Stimulated activated naive CD4-positive, alpha-beta T cell treated with Interleukin-2 at 50 U/mL for 16 hours (primary cell): ENCODE measurements at regions not wholly inside any gene's neighbourhood (a gene's known extent, or its start where the extent isn't known, plus 50 kb on each side); places are given as distances from the start of the nearest gene placed in this dataset.

Experiments
- DNase-seq: peaks from one replicate; lab custom pipeline; 2025; lab: John Stamatoyannopoulos, UW

DNA sequence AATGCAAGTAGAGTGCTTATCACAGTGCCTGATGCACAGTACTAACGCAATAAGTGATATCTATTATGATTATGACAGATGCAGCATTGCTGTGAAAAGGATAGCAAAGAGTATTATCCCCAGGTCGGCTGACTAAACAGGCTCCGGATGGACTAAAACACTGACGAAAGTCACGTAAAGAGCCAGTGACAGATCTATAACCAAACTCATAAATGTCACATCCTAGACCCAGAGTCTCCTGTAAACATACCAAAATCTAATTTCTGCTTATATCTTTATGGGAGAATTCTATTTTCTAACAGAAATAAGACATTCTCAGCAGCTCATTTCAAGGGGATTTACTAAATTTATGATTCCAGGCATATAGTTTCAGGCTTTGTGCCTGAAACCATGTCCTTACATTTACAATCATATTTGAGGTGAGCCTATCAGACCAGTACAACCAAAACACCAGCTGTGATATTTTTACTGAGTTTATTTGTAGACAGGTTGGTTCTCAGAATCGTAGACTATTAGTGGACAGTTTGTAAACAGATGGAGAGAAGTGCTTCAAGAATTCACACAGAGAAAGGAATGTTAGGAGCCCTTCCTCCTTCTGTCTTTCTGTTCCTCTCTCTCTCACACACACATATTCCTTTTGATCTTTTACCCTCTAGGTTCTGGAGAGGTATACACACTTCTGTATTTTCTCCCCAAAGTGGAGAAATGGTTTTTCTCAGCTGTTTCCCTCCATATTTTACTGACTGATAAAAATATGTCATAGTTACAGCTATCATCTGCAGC, 52.4 kb upstream of the WDR26 start:
- DNase-seq, result no peak

DNA sequence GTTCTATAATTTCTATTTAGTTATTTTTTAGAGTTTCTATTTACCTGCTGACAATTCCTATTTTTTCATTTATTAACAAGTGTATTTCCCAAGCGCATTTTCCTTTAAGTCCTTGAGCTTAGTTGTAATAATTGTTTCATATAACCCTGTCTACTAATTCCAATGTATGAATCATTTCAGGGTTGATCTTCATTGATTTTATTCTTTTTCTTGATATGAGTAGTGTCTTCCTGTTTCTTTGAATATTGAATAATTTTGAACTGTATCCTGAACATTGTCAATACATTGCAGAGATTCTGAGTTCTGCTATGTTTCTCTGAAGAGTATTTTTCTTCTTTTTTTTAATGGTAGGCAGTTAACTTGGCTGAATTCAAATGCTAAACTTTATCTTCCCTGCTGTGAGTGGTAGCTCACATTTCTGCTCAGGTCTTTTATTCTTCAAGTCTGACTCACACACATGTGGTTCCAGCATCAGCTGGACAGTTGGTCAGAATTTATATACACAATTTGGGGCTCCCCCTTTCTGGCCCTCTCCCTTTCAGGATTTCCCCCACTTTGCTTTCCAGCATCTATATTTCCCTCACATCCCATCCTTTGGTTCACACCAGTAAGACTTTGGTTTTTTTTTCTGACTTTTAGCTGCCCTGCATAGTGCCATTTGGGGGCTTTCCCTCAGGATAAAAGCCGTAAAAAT, 54.4 kb upstream of the WDR26 start:
- DNase-seq, result no peak

DNA sequence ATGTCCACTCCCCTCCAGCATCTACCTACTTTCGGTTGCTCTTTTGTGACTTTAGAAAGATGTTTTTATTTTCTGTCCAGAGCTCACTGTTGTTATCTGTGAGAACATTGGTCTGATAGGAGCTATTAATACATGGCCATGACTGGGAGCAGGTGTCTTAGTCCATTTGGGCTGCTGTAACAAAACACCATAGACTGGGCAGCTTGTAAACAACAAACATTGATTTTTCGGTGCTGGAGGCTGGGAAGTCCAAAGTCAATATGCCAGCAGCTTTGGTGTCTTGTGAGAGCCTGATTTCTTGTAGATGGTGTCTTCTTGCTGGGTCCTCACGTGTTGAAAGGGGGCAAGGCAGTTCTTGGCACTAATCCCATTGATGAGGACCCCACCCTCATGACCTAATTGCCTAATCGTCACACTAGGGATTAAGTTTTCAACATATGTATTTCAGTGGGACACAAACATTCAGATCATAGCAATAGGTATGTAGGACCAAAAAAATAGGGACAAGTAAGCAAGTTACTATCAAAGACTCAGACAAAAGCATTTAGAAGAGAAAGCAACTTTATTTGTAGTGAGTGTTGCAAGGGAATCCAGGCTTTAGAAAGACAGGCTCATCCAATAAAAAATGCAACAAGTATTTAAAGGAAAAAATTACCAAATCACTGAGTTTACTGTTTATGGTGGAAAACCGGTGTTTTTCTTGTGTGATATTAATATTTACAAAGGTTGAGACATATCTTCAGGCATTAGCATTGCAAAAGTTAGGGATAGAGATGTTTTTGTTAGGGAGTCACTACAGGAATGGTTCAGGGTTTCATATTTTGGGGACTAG, 55.2 kb upstream of the WDR26 start:
- no peak for DNase-seq

DNA sequence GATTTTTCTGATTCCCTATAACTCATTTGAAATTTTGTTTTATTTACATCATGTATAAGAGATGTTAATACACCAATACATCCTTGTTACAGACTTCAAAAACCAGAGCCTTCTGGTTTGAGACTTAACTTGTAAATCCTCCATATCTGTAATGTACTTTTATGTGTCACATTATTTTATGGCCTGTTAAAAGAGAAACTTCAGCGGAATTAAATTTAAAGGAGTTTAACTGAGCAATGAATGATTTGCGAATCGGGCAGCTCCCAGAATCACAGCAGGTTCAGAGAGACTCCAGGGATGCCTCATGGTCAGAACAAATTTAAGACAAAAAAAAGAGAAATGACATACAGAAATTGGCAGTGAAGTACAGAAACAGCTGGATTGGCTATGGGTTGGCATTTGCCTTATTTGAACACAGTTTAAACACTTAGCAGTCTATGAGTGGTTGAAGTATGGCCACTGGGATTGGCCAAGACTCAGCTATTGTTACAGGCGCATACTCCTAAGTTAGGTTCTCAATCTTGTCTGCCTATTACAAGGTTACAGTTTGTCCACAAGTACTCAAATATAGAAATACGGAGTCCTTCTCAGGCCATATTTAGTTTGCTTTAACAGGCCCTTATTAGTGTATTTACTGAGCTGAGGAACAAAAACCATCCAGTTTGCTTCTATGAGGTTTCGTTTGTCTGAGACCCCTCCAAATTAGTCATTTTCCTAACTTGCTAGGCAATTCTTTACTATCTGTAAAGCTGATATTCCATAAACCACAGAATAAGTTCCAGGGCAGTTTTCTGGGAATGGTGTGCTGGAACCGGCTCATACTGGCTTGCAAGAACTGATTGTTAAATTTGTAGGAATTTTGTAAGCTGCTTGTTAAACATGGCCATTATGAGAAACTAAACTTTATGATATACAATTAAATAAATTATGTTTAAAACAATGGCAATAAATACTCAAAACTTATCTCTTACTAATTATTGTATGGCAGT, 56.2 kb upstream of the WDR26 start:
- no peak for DNase-seq

DNA sequence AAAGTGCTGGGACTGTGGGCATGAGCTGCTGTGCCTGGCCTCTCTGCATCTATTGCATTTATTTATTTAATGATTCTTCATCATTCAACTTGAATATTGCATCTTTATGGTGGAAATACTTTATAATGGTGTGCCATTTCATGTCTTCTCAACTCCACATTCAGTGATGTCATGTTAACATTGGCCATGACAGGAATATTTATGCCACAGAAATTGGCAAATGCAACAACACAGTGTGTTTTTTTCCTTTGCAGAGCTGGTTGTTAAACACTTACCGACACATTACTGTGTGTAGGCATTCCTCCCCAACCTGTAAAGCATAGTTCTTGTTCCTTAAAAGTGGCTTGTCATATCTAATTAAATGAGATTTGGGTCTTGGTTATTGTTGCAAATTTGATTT, 57.4 kb upstream of the WDR26 start:
- no peak for DNase-seq

DNA sequence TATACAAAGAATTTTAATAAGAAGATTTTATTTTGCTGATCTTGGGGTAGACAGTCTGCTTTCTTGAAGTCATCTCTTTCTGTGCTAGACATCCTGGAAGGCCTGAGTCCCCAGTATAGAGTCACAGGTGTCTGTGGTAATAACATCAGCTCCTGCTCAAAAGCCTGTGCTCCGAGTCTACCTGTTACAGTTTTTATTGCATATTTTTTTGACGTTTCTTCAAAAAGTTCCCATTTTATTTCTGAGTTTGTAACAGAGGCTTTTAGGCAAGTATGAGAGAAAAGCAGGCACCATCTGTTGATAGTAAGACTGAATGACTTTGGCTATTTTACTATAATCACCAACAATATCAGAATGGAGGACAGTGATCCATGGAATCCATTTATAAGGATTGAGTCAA, 58.0 kb upstream of the WDR26 start:
- no peak for DNase-seq

DNA sequence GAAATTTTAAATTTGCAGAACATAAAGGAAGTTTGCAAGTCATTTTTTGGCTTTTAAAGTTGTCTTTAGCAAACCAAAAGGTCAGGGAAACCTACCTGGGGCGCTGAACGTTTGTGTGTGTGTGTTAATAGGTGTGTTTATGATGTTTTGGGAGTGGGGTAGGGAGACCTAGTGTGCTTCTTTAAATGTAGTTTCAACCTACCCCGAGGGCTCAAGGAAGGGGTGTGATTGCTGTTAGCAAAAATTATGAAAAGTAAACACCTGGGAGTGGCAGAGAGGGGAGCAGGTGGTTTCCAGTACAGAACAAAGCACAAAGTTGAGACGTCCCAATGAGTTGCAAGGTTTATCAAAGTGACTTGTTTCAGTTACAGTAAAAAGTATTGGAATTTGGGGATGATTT, 58.7 kb upstream of the WDR26 start:
- DNase-seq, result no peak

DNA sequence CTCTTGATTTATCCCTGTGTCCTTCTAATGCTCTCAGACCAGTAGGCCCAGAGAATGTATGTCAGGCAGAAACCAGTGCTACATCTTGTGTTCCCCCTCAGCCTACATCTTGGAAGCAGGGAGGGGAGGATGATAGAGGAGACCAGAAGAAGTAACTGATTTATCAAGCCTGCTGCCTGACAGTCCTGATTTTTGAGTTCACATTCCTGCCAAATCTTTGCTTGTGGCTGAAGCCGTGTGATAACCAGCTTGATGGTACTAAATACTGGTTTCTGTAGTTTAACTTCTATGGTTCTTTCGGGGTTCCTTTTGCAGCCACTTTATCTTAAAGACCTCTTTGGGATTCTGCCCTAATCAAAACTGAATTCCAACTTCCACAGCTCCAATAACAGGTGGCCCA, 59.7 kb upstream of the WDR26 start:
- DNase-seq, result no peak

DNA sequence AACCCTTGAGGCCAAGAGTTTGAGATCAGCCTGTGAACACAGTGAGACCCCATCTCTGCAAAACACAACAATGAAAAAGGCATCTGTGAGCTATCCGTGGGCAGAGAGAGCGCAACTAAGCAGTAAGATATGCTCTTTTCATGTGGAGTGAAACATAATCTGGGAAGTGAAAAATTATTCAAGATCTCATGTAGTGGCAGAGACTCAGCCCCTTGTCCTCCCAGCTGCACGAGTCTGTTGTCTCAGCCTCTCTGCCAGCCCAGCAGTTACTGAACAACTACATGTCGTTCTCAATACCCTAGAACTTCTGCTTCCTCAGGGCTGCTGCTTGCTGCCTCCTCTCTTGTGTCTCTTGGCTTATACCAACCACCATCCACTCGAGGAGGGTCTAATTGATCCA, 61.3 kb upstream of the WDR26 start:
- DNase-seq, result no peak

DNA sequence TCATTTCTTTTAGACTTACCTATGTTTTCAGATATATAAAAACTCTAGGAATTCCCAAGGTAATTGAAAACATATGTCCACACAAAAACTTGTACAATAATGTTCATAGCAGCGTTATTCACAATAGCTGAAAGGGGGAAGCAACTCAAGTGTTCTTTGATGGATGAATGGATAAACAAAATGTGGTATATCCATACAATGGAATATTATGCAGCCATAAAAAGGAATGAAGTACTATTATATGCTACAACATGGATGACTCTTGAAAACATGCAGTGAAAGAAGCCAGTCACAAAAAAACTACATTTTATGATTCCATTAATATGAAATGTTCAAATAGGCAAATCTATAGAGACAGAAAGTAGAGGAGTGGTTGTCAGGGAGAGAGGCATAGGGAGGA, 62.2 kb upstream of the WDR26 start:
- DNase-seq, result no peak

DNA sequence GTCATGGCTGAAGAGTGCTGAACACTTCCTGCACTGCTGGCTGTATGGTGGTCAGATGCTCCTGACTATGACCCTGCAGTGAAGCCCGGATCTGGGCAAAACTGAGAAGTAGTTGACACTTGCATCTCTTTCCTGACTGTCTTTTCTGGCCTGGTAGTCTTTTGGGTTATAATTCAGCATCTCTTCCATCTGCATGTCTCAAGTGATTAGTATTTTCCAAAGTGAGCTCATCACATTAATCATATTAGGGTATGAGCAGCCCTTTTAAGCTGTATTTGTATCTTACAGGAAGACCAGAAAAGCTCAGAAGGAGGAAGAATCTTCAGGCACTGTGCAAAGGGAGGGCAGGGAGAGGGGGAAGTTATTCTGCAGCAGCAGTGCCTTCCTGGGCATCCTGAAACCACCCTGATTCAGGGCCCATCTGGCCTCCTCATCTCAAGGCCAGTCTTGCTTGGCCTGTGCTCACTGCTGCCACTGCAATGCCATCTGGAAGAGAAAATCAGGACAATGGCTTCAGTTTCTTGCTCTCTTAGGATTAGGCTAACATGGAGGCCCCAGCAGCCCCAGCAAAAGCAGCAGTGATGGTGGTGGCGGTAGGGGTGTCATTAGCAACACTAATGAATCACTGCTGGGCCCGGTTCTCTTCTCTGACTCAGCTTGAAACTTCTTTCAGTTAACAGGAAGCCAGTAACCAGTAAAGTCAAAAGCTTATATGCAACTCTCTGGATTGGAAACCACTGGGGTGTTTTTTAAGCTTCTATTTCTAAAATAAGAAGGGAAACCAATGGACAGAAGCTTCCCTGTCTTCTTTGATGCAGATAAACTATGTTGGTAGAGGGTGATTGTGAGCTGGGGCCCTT, 63.3 kb upstream of the WDR26 start:
- DNase-seq, result peak; percentile 63

DNA sequence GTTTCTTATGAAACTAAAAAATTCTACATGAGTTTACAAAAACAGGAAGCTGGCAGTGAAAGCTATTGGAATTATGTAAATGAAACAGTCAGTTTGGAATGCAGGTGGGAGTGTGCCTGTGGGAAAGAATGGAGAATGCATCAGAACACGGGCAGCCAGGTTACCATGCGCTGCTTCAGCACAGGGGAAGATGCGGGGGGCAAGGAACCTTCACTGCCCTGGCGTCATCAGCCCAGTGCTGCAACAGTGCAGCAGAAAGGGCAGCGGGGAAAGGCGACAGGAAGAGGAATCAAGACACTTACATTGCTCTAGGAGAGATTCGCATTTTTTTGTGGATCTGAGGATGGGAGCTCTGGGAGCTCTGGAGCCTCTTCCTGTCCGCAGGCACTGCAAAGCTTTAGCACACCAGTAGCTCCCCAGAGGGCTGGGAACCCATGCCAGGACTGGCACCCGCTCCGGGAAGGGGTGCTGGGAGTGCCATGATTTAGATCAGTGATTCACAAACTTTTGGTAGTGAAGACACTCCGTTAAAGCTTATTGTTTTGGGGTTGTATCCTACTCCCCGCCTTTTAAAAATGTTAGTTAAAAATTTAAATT, 64.1 kb upstream of the WDR26 start:
- DNase-seq, result no peak

DNA sequence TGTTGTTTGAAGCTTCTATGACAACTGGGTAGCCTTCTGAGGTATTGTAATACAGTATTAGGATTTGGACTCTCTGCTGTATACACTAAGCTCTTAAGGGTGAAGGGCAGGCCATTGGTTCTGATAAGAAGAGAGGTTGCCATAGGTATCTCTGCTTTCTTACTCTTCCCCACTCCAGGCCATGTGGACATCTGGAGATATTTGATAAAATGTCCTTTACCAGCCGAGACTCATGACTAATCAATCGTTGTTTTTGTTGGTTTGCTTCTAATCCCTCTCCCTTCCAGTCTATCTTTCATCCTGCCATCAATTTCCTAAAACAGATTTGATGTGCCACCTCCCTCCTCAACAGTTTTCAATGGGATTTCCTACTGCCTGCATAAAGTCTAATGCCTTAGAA, 64.6 kb upstream of the WDR26 start:
- no peak for DNase-seq

DNA sequence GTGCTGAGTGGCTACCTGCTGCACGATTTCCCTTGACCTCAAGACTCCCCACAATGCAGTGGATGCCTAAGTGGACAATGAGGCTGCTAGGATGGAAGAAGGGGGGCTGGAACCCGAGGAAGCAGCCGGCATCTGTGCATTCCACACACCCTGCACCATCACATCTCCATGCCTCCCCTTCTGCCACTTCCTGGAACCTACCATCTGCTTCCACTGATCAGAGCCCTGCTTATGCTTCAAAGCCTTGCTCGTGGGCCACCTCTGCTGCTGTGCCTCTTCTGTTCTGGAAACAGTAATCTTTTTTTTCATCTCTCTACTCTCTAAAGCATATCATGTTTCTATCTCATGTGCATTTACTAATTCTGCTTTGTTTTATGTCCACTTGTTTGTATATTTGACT, 66.2 kb upstream of the WDR26 start:
- no peak for DNase-seq

DNA sequence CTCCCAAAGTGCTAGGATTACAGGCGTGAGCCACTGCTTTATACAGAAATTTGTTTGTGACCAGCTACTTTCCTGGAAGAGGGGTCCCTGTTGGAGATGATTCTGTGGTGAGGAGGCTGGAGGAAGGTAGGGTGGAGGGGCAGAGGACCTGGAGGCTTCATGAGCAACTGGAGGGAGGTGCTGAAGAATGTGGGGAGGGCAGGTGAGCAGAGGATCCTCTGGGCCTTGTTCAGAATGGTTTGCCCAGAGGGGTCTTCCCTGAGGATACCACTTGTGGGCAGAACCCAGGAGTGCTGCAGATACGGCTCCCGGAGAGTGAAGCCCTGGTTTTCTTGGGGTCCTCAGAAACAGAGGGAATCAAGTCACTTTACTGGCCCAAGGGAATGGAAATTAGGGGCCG, 67.2 kb upstream of the WDR26 start:
- no peak for DNase-seq

DNA sequence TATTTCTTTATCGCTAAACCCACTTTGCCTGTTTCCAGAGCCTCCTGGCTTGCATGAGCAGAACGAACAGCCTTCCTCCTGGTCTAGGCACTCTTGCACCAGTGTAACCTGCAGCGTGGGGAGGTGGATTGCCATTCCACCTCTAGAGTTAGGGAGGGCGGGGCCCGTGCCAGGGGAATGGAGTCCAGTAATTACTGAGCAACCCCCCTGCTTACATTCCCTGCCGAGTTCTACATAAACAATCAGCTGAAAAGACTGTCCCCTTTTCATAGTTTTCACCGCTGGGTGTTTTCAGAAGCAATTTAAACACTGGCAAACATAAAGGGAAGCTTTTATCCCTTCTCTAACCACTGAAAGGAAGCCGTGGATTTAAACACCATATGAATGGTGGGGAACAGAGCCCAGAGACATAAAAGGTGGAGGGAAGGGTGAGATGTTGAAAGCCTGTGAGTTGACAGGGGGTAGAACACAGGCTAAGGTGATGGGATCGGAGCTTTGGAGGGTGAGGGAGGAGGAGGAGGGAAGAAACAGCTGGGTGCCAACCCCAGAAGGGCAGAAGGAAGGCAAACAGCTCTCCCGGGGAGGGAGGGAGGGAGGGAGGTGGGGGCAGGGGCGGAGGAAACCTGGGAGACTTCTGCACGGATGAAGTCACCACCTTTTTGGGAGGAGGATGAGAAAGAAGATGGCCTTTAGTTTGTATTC, 68.0 kb upstream of the WDR26 start:
- DNase-seq, result no peak

DNA sequence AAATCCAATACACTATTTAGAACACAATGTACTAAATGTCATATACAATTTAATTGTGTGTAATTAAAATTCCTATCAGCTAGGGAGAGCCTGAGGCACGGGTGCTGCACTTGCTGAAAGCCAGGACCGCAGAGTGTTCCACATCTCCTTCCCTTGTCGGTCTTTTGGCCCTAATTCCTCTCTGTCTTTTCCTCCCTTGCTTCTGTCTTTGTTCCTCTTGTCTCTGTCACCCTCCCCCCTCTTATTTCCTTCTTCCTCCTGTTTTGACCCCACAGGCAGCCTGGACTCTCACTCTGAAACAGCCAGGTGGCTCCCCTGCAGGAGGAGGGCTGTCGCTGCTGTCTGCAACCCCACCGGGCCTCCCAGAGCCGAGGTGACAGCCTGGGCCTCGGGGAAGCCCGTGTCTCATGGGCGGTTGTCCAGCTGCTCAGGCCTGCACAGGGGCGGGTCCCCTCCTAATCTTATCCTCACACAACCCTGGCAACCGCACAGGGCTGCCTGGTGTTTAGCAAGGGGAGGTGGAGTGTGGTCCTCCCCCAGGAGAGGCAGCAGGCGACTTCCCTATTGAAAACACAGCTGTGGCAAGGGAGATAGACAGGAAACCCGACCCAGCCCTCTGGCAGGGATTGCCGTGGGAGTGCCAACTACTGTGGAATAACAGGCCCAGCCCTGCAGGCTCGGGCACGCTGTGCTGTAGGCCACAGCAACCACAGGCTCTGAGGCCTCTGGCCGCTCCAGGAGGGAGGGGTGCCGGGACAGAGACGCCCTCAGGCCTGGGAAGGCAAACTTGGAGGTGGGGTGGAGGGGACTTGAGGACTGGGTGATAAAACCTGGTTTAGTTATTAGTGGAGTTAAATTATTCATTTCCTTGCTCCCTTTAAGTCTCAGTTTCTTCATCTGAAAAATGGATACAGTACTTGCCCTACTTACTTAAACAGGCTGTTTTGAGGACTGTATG, 68.8 kb upstream of the WDR26 start:
- no peak for DNase-seq

DNA sequence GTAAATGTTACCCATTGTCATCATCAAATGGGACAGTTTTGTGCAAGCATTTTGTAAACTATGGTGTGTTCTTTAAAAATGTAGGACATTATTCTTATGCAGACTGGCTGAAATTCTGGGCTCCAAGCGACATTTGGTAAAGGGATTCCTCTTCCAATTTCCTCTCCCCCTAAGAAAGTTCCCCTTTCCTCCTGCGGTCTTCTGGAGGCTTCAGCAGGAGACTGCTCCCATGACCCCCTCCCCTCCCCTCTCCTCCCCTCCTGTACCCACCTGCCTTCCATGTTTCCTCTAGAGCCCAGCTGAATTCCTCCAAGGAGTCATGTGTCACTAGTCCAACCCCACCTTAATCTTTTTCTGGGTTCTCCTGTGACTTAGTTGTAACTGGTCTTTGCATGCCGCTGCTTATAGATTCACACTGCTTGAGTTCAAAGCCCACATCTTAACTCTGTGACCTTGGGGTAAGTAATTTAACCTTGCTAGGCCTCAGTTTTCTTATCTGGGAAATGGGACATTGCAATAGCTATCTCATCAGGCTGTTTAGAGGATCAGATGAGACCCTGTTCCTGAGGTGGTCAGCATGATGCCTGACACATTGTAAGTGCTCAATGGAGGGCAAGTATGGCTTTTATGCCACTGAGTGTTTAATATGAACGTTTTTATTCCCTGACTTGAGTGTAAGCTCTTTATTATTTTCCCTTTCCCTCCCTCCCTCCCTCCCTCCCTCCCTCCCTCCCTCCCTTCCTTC, 69.9 kb upstream of the WDR26 start:
- no peak for DNase-seq
